GM12878 (cell line): ENCODE measurements at regions not wholly inside any gene's neighbourhood (a gene's known extent, or its start where the extent isn't known, plus 50 kb on each side); places are given as distances from the start of the nearest gene placed in this dataset.

Experiments used
- ATAC-seq: fragments of 200-7000 bp; cut with Tn5 transposase; 3 replicates; pipeline ENCODE4 v1.9.1; 2020; ENCODE audit warnings: mild to moderate bottlenecking, moderate library complexity
- BruUV-seq: library from RNA; stranded (reverse); fragments of 400-500 nt; replicated peaks from 2 replicates; lab custom pipeline; 2021; lab: Mats Ljungman, UMichigan
- CTCF ChIA-PET: fragments of 300-600 bp; sonication (Branson Sonifier 250); formaldehyde crosslinking; extraction: SDS; loops from one replicate; lab custom pipeline; 2021; ENCODE audit warnings: inconsistent platforms; lab: Yijun Ruan, JAX
- POLR2A ChIA-PET: fragments of 350-600 bp; formaldehyde crosslinking; extraction: SDS; loops from one replicate; lab custom pipeline; 2021; ENCODE audit warnings: inconsistent platforms; lab: Charles Lee
- RAD21 ChIA-PET: fragments of 300-600 bp; sonication (Branson Sonifier 250); formaldehyde crosslinking; loops from one replicate; lab custom pipeline; 2023; ENCODE audit warnings: antibody characterized with exemption; ENCODE audit not compliant: unreplicated experiment; lab: Charles Lee
- SMC1A ChIA-PET: fragments of 300-600 bp; sonication (Branson Sonifier 250); formaldehyde crosslinking; loops from one replicate; lab custom pipeline; 2023; ENCODE audit not compliant: unreplicated experiment, uncharacterized antibody; lab: Charles Lee
- DNase-seq: peaks from one replicate; pipeline ENCODE4 v3.0.0-alpha.2; 2011; ENCODE audit warnings: low read depth, low spot score
- FAIRE-seq: peaks from 3 replicates; lab custom pipeline; 2011; peaks lifted over from hg19 to GRCh38; lab: Jason Lieb, UNC
- H2AFZ ChIP-seq: 2 replicates; pipeline ENCODE4 v1.6.0; 2011; ENCODE audit warnings: low read depth, low read length, control low read depth; ENCODE audit not compliant: control insufficient read depth
- H3K27ac ChIP-seq: 2 replicates; pipeline ENCODE4 v1.5.1; 2011; ENCODE audit warnings: control low read depth; ENCODE audit not compliant: control insufficient read depth, insufficient read depth
- H3K27me3 ChIP-seq, 2 experiments: replicated peaks in 1 of 2; 2 replicates each; pipeline versions ENCODE4 v1.6.0 to v1.6.1; 2011; ENCODE audit warnings: low read length in 1 of 2; ENCODE audit not compliant: control insufficient read depth in 2 of 2, insufficient read depth in 2 of 2
- H3K36me3 ChIP-seq, 2 experiments: 2 replicates each; pipeline ENCODE4 v1.5.1; 2011; ENCODE audit warnings: low read length in 1 of 2; ENCODE audit not compliant: control insufficient read depth in 2 of 2, insufficient read depth in 2 of 2
- H3K4me1 ChIP-seq: 2 replicates; pipeline ENCODE4 v1.6.1; 2011; ENCODE audit warnings: mild to moderate bottlenecking, low read length, moderate library complexity, mixed read lengths; ENCODE audit not compliant: control insufficient read depth, insufficient read depth
- H3K4me2 ChIP-seq: 2 replicates; pipeline ENCODE4 v1.6.0; 2011; ENCODE audit warnings: control low read depth; ENCODE audit not compliant: control insufficient read depth, insufficient read depth
- H3K4me3 ChIP-seq: fragments of 200-600 bp; sonication (generic); 2 replicates; pipeline ENCODE4 v1.5.1; 2016
- H3K79me2 ChIP-seq: 2 replicates; pipeline ENCODE4 v1.6.0; 2011; ENCODE audit warnings: low read length; ENCODE audit not compliant: control insufficient read depth, insufficient read depth
- H3K9ac ChIP-seq: 2 replicates; pipeline ENCODE4 v1.8.0; 2011; ENCODE audit warnings: low read length, control low read depth, mixed read lengths; ENCODE audit not compliant: control insufficient read depth, insufficient read depth
- H3K9me3 ChIP-seq: replicated peaks from 3 replicates; pipeline ENCODE4 v1.5.1; 2011; ENCODE audit warnings: mild to moderate bottlenecking, low read length; ENCODE audit not compliant: control insufficient read depth, insufficient read depth
- H4K20me1 ChIP-seq: 2 replicates; pipeline ENCODE4 v1.6.0; 2011; ENCODE audit not compliant: control insufficient read depth, insufficient read depth
- BACH1 ChIP-seq: fragments of 450-650 bp; IDR thresholded peaks from 2 replicates; pipeline ENCODE4 v1.6.1; 2017; ENCODE audit warnings: mild to moderate bottlenecking, borderline replicate concordance
- CUX1 ChIP-seq: IDR thresholded peaks from 2 replicates; pipeline ENCODE4 v1.6.1; 2012; ENCODE audit warnings: improper control_type of control experiment, low read depth, low read length; ENCODE audit not compliant: insufficient replicate concordance
- TBL1XR1 ChIP-seq: IDR thresholded peaks from 2 replicates; pipeline ENCODE4 v1.6.1; 2012; ENCODE audit warnings: low read depth, low read length, improper control_type of control experiment
- YBX1 ChIP-seq: fragments of 450-650 bp; IDR thresholded peaks from 2 replicates; pipeline ENCODE4 v1.6.1; 2016; ENCODE audit warnings: antibody characterized with exemption
- WGBS: methylation state at CpG from one replicate; pipeline ENCODE4 v1.1.6; 2016; ENCODE audit warnings: low lambda C conversion rate; ENCODE audit not compliant: insufficient replicate concordance, insufficient coverage; ENCODE audit errors: missing lambda C conversion rate; 5-methylcytosine and 5-hydroxymethylcytosine counted together
- in situ Hi-C: fragments of 300-500 bp; cut with MboI; formaldehyde crosslinking; loops from 9 replicates; pipeline ENCODE4 v1.14.3; 2018; ENCODE audit warnings: mixed read lengths
- intact Hi-C: fragments of 100-400 bp; cut with micrococcal nuclease; formaldehyde crosslinking; loops from one replicate; pipeline ENCODE4 v1.14.2; 2022; ENCODE audit not compliant: unreplicated experiment

GRCh38 chr5:54709096-54709495, 191.5 kb downstream of the SNX18 start:
- H3K79me2 ChIP-seq = no peaks in the 10 kb centered on the region
- ATAC-seq = no peak
- H3K4me1 ChIP-seq = no peaks in the 10 kb centered on the region
- H3K27ac ChIP-seq = no peak overlapping the region
- H3K9ac ChIP-seq = no peak overlapping the region
- no peaks in the 10 kb centered on the region; the same call in 2 of the 3 replicates for H3K9me3 ChIP-seq
- H3K4me3 ChIP-seq = no peak overlapping the region
- H3K36me3 ChIP-seq = no peaks in the 10 kb centered on the region
- WGBS = 18% methylated on average over 2 of the region's 2 CpGs
- intact Hi-C loops = no loop called here
- H2AFZ ChIP-seq = no peak overlapping the region
- H3K27me3 ChIP-seq = no peaks in the 10 kb centered on the region; a peak in 2 of 4 replicates
- no peaks in the 10 kb centered on the region for H4K20me1 ChIP-seq
- FAIRE-seq = no peak
- in situ Hi-C loops = no loop called here
- H3K4me2 ChIP-seq = no peak overlapping the region
- DNase-seq = no peak
- RAD21 ChIA-PET = no interaction called here
- POLR2A ChIA-PET = no interaction called here
- TF ChIP-seq CUX1 = no peak
- no peak for TF ChIP-seq YBX1
- TF ChIP-seq BACH1 = no peak
- no peak for TF ChIP-seq TBL1XR1
- no TSS peak for BruUV-seq
- SMC1A ChIA-PET = no interaction called here
- CTCF ChIA-PET = no interaction called here
